ENCODE measurements at regions not wholly inside any gene's neighbourhood (a gene's known extent, or its start where the extent isn't known, plus 50 kb on each side); places are given as distances from the start of the nearest gene placed in this dataset.
"Not testable (repeated sequence)": the region's sequence is repeated elsewhere in the genome, so short reads cannot be mapped to it uniquely, and the experiment has no call there.

DNA sequence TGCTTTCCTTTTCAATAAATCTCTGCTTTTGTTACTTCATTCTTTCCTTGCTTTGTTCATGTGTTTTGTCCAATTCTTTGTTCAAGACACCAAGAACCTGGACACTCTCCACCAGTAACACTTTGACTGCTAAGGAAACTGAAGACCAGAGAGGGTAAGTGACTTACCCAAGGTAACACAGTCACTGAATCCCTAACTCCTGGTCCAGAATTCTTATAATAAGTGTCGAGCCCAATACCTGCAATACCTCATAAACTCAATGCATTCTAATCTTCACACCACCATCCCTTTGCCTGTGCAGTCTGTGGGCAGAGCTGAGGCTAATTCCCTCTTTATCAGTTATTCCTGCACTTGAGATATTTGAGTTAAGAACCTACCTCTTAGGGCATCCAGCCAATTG lies 237.8 kb downstream of the UACA start:
- no peak for DNase-seq (ENCODE audit: low read depth in 2 of 2)

DNA sequence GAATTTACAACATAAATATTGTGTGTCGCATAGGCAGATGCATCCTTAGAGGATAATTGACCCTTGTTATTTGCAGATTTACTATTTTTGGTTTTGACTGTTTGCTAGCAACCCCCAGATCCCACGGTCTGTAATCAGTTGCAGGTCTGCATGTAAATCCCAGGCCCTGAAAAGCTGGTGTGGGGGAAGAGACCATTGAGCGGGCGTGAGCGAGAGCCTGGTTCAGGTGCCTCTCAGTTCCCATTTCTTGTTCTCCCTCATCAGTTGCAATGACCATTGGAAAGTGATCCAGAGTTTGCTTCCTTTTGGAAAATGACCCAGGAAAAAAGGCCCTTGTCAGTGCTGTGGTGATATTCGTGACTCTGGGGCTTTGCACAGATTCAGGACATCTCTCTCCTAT lies 238.9 kb downstream of the UACA start:
- no peak for DNase-seq (ENCODE audit: low read depth in 2 of 2)

DNA sequence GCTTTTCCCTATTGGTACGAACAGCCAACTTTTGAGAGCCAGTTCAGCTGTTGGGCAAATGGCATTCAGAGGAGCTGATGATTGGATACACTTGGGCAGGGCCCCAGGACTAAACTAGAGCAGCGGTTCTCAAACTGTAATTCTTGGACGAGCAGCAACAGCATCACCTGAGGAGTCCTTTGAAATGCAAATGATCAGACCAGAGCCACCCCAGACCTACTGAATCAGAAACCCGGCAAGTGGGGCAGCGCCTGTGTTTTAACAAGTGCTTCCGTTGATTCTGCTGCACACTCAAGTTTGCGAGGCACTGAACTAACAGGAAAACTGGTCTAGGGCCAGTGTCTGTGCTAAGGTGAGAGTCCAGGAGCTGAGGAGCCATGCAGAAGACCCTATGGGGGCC lies 239.7 kb downstream of the UACA start:
- DNase-seq (ENCODE audit: low read depth in 2 of 2), result no peak

DNA sequence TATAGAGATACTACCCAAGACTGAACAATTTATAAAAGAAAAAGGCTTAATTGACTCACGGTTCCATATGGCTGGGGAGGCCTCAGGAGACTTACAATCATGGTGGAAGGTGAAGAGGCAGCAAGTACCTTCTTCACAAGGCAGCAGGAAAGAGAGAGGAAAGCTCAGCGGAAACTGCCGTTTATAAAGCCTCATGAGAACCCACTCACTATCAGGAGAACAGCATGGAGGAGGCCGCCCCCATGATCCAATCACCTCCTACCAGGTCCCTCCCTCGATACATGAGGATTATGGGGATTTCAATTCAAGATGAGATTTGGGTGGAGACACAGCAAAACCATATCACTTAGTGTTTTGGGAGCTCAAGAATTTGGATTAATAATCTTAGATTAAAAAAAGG lies 240.2 kb downstream of the UACA start:
- no peak for DNase-seq (ENCODE audit: low read depth in 2 of 2)

DNA sequence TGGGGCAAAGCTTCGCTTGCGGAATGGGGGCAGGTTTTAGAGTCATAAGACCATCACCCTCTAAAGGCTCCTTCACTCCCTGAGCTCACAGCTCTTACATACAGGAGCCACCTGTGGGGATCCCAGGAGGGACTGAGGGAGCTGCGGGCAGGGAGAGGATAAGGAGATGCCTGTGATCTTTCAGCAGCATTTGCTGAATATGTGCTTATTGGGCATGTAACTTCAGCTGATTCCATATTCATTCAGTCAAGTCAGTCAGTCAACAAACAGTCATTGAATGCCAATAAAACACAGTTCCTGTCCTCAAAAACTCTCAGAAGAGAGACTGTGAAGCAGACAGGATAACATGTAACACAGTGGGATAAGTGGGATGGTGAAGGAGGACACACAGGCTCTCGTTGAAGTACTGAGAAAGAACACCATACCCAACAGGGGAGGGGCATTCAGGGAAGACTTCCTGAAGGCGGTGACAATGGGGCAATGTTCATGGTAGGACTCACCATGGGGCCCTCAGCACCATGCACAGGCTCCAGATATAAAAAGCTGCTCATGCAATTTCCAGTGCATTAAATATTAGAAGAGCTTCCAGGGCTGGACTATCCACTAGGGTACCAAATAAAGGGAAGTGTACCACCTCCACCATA lies 240.9 kb downstream of the UACA start:
- DNase-seq (ENCODE audit: low read depth in 2 of 2), result no peak

DNA sequence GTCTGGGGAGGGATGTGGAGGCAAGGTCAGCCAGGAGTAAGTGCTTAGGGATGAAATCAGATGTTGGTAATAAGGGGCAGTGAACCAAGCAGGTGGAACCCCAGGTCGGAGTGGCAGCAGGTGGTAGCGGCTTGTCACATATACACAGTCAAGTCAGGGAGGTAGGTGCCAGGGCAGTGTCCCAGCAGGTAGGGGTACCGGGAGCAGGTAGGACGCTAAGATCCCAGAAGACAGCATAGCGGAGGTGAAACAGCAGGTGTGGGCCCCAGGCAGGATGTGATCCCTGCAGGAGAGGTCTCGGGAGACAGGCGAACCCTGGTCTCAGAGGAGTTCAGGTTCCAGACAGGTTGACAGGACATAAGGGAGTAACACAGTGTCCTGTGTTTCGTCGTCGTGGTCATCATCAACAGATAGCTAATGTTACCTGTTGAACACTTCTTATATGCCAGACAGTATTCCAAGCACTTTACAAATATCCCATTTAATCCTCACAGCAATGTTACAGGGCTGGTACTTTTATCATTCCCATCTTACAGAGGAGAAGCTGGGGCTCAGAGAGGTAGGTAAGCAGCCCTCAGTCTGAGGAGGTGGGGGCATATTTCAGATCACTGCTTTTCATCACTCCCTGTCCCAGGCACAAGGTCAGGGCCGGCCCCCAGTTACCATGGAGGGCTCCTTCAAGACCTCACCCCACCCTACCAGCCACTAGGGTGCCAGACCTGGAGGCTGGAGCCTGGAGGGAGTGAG lies 241.6 kb downstream of the UACA start:
- no peak for DNase-seq (ENCODE audit: low read depth in 2 of 2)

DNA sequence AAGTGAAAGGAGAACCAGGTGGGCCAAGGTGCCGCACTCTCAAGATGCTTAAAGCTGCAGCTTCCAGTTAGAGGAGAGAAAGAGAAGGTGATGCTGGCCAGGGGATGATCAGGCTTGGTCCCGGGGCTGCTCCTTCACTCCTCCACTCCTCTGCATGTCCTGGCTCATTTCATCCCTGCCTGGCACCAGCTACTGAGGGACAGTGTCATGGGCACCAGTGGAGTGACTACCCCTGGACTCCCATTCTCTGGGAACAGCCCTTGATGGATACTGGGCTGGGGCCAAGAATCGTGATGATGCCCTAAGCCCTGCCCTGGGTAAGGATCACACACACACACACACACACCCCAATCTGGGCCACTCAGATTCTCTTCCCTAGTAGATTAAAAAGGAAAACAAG lies 243.7 kb downstream of the UACA start:
- no peak for DNase-seq (ENCODE audit: low read depth in 2 of 2)

DNA sequence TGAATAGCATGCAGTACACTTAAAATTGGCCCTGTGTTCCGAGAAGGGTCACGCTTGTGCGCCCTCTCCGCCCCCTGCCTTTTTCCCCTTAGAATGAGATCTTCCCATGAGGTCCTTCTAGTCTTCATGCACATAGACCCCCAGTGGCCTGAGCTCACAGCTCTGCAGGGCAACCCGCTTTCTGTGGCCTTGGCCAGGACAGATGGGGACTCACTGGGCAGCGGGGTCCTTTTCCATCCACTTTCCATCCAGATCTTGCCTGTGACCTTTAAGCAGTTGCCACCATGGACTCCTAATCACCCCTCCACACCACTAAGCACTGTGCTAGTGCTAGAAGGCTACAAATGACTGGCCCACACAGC lies 244.4 kb downstream of the UACA start:
- no peak for DNase-seq (ENCODE audit: low read depth in 2 of 2)

DNA sequence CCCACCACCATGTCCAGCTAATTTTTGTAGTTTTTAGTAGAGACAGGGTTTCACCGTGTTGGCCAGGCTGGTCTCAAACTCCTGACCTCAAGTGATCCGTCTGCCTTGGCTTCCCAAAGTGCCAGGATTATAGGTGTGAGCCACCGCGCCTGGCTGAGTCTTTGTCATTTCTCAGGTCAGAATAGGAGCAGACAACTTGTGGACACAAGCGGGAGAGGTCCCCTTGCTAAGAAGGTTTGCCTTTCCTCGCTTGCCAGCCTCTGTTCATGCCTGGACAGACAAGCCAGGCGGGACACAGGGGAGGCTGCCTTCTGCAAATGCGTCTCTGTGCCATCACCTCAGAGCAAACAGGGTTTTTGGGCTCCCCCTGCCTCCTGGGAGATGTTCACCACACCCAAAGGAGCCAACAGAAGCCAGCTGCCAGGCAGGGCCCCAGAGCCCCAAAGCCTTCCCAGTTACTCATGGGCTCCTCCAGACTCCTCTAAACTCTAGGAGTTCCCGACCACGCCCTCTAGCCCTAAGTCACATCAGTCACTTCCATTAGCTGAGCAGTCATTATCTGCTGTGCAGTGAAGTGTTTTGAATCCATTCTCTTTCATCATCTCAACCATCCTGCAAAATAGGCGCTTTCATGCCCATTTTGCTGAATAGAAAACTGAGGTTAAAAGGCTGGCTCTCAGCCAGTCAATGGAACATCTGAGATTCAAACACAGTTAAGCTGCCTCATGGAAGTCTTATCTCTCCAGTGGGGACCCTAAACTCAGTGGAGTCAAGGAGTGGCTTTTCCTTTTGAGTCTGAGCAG lies 245.0 kb downstream of the UACA start:
- DNase-seq (ENCODE audit: low read depth in 2 of 2), result no peak

DNA sequence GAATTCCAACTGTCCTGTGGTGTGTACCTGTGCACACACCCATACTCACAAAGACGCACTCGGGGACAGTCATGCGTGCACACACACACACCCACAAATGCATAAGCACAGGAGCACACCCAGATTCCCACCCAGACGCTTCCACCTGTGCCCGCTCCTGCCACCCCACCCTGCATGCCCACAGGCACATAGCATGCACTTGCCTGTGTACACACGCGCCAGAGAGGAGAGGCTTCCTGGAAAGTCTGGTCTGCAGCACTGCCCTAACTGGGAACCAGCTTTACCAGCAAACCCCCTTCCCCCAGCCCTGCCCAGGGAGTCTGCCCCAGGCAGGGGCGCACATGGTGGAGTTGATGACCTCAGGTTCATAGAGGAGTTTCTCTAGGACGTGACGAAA lies 246.2 kb downstream of the UACA start:
- no peak for DNase-seq (ENCODE audit: low read depth in 2 of 2)

DNA sequence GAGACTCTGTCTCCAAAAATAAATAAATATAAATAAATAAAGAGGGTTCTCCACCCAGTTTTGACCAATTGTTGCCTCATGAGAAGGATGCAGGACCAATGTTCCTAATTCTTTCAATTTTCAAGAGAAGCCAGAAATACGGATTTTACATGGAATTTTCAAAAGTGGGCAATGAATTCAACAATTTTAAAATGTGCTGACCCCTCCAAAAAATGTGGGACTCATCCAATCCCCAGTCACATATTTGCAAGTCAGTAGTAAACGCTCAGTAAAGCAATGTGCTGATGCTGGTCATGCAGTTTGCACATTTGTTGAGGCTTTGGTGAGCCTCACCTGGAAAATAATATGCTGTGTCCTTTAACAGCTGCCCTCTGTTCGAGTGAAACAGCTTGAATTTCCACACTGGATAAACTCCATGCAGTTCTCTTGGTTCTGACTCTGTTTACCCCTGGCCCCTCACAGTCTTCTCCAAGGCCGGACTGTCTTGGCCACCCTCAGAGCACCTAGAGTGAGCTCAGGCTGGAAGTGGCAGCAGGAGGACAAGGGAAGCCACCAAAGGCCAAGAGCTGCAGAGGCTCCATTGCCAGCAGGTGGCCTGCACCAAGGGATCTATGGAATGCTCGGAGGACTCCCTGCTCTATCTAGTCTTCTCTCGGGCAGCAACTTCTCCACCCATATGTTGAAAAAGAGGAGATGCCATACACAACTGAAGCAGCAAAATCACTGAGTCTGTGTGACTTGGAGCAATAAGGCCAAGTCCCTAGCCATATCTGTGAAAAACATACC lies 246.8 kb downstream of the UACA start:
- DNase-seq (ENCODE audit: low read depth in 2 of 2), result no peak

DNA sequence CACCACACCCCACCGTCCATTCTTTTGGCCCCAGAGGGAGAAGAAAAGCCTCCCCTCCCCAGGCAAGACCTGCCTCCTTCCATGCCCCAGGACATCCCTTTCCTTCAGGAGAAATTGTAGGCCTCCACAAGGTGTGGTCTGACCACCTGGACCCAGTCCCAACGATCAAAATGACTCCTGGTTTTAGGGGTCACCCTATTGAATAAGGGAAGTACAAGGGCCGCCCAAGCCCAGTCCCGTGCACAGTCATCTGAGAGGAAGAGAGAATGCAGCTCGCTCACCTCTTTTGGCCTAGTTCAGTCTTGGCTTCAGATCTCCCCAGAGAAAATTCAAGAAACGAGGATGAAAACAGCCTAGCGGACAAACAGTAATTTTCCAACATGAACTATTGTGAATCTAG lies 249.1 kb downstream of the UACA start:
- no peak for DNase-seq (ENCODE audit: low read depth in 2 of 2)

DNA sequence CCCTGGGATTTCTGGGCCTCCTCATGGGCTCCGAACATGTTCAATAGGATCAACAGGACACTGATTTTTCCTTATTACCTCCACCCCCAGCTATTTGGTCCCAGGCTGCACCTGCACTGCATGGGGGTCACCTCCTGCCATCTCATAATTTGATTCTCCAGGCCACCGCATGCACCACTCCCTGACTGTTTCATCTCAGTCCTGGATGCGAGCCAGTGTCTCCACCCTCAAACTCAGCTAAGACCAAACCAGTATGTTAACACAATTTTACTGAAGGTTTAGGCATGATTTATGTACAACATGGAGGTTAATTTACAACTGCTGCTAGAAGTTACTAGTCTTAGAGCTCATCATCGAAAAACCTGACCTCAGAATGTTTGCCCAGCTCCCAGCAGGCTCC lies 249.5 kb downstream of the UACA start:
- DNase-seq (ENCODE audit: low read depth in 2 of 2), result no peak

DNA sequence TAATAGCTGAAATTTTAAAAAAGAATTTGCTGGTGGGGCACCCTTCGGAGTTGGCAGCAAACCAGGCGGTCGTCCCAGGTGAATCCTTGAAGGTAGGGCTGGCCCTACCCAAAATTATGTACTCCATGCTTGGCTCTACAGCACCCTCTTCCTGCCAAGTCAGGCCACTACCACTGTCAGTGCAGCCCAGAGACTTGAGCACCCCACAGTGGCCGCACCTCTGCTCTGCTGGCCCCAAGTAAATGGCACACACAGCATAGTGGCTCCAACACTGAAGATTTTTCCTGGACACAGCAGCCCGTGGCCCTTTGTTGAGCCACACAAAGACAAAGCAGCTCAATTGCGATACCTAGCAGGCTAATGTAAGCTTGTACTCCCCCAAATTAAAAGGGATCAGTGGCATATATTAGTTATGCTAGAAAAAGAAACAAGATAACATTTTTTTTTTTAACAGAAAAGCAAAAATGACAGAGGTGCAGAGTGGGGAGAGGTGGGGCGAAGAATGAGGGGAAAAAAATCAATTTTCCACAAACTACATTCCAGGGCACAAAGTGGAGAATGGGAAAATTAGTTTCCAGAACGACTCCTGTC lies 250.5 kb downstream of the UACA start:
- DNase-seq (ENCODE audit: low read depth in 2 of 2), result no peak

DNA sequence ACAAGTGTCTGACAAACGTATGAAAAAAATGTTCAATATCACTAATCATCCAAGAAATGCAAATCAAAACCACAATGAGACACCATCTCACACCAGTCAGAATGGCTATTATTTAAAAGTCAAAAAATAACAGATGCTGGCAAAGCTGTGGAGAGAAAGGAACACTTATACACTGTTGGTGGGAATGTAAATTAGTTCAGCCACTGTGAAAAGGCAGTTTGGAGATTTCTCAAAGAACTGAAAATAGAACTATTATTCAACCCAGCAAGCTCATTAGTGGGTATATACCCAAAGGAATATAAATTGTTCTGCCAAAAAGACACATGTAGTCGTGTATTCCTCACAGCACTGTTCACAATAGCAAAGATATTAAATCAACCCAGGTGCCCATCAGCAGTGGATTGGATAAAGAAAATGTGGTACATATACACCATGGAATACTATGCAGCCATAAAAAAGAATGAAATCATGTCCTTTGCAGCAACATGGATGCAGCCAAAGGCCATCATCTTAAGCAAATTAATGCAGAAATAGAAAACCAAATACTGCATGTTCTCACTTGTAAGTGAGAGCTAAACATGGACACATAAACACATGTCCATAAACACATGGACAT lies 251.3 kb downstream of the UACA start:
- not testable (repeated sequence) for DNase-seq (ENCODE audit: low read depth in 2 of 2)

DNA sequence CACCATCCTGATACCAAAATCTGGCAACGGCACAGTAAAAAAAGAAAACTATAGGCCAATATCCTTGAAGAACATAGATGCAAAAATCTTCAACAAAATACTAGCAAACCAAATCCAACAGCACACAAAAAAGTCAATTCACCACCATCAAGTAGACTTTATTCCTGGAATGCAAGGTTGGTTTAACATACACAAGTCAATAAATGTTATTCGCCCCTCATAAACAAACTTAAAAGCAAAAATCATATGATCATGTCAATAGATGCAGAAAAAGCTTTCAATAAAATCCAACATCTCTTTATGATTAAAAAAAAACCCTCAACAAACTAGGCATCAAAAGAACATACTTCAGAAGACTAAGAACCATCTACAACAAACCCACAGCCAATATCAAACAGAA lies 252.9 kb downstream of the UACA start:
- DNase-seq (ENCODE audit: low read depth in 2 of 2), result no peak

DNA sequence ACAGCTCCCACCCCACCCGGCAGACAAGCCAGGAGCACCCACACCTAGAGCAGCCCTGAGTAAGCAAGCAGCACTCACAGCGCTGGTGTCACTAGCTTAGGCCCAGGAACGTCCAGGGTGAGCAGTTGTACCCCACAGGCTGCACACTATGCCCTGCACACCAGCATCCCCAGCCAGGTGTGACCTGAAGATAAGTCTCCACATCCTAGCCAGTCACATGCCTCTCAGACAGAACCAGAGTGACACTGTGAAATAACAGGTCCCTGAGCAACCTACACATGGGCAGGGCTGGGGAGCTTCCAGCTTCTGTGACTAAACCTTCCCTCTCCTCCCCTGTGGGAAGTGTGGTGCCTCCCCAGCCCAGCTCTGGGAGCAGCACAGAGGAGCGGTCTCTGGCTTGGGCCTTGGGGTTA lies 253.6 kb downstream of the UACA start:
- no peak for DNase-seq (ENCODE audit: low read depth in 2 of 2)

DNA sequence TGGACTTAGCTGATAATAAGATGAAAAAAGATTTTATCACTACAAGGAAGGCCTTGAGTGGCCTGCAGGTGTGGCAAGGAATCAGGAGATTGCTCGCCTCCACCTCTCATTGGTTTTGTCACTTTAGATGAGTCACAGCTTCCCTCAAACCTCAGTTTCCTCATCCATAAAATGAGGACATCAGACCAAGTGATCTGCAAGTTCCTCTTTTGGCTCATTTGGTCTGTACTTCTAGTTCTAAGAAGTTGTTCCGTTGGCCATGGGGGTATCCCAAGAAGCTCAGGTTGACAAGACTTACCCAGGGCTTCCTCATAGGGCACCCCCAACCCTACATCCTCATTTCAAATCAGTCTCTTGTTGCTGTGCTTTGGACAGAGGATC lies 254.1 kb downstream of the UACA start:
- DNase-seq (ENCODE audit: low read depth in 2 of 2), result no peak

DNA sequence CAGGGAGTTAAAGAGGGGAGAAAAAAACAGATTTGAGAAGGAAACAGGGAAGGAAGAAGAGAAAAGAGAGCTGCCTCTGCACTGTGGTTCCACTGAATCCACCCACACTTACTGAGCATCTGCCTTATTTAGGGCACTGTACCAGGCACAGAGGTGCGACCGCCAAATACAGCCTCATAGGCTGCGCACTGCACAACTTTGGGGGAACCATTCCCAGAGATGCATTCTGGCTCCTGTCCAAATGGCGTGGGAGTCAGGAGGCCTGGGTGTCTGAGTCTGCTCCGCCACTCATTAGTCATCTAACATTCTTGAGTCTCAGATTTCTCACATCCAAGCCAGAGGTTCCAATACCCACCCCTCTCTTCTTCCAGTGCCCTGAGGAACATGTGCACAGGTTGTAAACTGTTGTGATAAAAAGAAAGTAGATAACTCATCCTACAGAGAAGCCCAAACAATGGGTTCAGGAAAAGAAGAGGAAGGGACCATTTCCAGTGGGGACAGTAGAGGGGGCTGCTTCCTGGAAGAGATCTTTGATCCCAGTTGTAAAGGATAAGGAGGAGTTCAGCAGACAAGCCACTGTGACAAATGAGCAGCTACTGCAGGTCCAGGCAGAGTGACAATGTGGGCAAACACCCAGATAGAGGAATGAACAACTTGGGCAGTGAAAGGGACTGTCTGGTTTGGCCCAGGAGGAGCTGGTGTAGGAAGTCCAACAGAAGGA lies 254.6 kb downstream of the UACA start:
- DNase-seq (ENCODE audit: low read depth in 2 of 2), result peak; percentile 74 to 75

DNA sequence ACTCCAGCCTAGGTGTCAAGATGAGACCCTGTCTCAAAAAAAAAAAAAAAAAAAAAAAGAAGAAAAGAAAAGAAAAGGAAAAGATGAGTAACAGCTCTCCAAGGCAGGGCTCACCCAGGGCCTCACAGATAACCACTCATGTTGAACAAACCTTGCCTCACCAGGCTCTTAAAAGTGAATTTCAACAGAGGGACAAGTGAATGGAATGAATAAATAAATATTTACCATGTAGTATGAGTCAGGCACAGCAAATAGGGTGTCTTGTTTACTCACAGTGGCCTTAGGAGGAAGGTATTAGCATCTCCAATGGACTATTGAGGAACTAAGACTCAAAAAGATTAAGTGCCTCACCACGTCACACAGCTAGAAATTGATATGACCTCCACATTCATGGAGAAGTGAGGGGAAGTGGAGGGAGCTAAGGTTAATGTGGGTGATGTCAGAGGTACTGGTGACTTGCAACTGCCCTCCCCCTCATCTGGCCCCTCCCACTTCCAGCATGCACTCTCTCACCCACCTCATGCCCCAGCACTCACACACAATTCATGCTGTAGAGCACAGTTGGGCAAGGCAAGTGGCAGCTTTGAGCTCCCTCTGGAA lies 255.5 kb downstream of the UACA start:
- DNase-seq (ENCODE audit: low read depth in 2 of 2), result no peak
